Activated T-helper 1 cell treated with Interleukin-2 at 50 U/mL for 16 hours (primary cell): ENCODE measurements at regions not wholly inside any gene's neighbourhood (a gene's known extent, or its start where the extent isn't known, plus 50 kb on each side); places are given as distances from the start of the nearest gene placed in this dataset.
"Not testable (repeated sequence)": the region's sequence is repeated elsewhere in the genome, so short reads cannot be mapped to it uniquely, and the experiment has no call there.

Source experiments
- DNase-seq: peaks from one replicate; pipeline ENCODE4 v3.0.0-alpha.2; 2020; ENCODE audit warnings: low read depth

DNA sequence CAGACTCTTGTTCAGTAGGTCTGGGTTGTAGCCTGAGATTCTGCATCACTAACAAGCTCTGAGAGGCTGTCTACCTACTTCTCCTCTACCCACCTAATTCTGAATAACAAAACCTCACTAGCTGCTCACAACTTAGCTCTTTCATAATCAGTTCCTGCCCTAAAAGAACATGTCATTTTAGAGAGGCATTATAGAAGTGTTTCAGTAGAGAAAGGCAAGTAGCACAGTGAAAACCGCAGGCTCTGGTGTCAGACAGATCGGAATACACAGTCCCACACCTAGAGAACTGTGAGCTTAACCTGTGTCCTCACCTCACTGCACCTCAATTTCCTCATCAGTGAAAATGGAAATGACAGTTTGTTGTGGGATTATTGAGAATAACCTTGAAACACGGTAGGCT, 1337.6 kb upstream of the TENM4 start:
- no peak for DNase-seq

DNA sequence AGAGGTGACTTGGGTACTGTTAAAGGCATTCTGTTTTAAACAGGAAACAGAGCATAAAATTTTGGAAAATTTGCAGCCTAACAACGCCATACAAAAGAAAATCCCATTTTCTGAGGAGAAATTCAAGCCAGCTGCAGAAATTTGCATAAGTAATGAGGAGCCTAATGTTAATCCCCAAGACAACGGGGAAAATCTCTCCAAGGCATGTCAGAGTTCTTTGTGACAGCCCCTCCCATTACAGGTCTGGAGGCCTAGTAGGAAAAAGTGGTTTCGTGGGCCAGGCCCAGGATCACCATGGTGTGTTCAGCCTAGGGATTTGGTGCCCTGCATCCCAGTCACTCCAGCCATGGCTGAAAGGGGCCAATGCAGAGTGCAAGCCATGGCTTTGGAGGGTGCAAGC, 1333.1 kb upstream of the TENM4 start:
- DNase-seq, result no peak

DNA sequence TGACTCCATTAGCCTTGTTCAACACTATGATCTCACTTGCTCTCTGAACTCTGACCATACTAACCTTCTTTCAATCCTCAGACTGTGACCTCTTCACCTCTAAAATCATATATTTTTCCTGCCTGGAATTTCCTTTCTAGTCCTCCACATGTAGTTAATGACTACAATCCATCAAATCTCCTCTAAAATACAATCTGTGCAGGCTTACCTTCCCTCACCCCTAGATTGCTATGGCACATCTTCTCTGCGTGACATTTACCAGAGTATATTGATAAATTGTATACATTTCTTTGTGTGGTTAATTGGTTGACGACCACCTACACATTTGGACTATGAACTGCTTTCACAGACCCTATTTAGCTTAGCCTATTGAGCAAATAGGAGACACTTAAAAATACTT, 1330.2 kb upstream of the TENM4 start:
- DNase-seq, result no peak

DNA sequence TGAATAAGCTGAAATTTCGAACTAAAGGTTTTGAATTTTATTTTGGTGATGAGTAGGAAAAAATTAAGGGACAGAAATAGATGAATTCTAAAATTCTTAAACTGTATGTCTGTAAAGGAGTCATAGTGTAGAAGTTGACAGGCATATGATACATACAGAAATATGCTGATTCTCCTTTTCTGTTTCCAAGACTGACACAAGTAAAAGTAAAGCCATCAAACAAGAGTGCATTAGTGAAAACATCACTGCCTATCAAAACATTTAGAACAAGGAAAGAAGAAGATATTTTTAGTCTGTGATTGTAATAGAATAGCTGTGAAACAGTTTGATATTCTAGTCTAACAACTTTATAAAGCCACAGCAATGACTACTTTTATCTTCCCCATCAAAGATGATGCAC, 1318.0 kb upstream of the TENM4 start:
- no peak for DNase-seq

DNA sequence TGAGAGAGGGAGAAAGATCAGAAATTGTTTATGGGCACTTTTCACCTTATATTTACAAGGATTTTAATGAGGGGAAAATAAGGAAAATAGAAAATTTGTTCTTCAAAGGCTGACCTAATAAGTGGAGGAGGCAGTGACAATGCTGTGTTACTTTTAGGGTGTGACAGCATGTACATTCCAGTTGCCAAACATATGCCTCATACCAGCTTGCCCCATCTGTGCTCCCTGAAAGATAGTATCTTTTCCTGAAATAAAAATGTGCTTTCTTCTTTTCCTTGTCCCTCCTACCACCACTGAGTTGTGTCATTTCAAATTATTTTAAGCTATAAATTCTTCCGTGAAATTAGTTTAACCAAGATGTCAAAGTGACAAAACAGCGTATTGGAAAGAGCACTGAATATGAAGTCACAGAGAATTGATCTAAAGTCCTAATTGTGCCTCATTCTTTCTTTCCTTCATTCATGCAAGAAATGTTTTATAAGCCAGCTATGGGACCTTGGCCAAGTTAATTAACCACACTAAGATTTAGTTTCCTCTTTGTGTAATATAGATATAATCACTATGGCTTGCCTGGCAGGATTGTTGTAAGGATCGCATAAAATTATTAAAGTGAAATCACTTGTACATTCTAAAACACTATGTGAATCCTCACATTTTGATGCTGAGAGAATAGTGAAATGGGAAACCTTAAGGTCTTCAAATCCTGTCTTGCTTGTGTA, 1307.5 kb upstream of the TENM4 start:
- no peak for DNase-seq

DNA sequence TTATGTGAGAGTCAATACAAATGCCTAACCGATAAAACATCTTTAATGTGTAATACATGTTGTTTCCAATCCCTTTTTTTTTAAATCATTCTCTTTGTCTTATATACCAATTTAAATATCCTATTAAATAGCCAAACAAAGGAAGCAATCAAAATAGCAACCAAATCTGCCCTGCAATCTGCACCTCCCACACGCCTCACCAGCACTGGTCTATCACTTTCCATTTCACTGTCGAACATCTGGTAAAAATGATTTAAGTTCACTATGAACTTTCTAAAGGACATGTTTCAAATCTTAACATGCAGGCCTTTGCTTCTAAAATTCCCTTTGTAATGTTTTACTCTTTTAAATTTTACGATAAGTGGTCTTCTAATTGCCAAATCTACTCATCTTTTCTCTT, 1305.5 kb upstream of the TENM4 start:
- DNase-seq, result no peak

DNA sequence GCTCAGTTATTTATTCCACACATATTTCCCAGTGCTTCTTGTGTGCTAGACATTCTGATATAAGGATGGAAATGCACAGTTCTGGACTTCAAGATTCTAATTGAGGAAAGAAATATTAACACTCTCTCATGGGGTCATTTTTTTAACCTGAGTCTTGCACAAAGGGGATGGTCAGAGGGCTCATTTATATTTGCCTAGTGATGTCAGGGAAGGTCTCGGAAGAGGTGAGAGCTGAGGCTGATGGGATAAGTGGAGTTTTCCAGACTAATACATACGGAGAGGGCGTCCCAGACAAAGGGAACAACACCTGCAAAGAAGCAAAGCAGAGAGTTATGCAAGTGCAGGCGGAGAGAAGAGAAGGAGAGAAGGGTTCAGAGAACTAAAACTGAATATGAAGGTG, 1304.6 kb upstream of the TENM4 start:
- DNase-seq, result no peak

DNA sequence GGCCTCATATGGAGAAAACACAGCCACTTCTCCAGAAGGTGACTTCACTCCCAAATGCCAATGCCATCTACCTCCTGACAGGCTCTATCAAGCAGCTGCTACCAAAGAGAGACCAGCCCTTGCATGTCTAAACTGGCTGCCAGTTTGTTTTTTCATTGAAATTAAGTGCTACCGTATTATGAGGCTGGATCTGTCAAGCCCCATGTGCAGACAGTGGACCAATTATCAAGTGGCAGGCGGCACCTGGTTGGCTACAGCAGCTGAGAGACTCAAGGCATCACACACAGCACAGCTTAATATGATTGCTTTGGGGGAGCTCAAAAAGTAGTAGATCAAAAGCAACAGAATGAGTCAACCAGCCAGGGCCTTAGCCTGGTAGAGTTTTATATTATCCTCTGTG, 1293.0 kb upstream of the TENM4 start:
- no peak for DNase-seq

DNA sequence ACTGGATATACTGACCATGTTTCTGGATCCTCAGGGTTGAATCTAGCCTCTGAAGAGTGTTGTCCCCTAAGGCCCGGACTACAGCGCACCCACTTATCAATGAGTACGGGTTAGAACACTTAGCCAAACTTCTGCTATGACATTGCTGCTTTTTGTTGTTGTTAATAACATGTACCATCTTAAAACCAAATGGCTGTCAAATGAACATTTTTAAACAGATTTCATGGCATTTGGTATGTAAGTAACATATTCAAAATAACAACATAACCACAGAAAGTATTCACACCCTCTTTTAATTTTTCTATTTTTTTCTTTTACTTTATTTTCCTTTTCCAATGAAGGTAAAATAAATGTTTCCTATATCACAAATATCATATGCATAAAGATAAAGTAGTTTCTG, 1292.5 kb upstream of the TENM4 start:
- DNase-seq, result no peak

DNA sequence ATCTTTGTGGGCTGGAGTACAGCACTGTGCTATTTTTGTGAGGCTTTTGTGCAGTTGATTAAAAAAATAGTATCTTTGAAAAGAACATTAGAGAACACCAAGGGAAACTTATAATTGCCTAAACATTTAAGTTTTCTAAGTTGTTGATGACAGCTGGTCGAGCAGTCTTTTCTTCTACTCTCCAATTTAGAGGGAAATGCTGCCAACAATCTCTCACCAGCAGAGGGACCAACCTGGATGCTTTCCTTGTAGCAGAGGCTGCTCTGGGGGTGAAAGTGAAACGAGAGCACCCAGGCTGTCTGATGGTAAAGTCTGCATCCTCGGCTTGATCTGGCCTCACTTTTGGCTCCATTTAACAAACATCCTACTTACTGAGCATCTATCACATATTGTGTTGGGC, 1286.5 kb upstream of the TENM4 start:
- DNase-seq, result no peak

DNA sequence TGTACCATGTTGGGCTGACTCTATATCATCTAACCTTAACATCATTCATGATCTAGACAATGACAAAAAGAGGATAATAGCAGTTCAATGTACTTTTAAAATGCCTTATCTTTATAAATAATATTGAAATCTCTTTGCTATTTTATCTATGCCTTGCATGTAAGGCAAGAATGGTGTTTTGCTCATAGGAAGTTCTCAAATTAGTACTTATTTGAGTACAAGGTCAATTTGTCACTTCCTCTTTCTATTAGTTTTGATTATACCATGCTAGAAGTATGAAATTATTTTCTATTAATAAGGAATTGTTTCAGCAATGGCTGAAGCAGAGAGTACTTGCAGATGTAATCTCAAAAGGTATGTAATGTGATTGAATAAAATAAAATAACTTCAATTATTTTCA, 1285.4 kb upstream of the TENM4 start:
- DNase-seq, result no peak

DNA sequence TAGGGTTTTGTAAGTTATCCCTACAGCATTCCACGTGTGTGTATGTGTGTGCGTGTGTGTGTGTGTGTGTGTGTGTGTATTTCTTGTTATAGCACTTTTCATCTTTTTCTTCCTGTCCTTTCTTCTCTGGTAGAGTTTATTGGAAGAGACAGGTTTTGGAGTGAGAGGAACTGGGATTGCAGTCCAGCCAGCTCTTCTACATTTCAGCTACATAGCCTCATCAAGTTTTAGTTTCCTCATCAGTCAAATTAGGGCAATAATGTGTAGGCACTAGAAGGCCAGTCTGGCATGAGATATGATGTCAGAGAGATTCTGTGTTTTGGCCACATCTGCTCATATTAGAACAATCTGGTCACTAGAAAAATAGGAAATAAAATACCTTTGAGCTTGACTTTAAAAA, 1283.5 kb upstream of the TENM4 start:
- DNase-seq, result no peak

DNA sequence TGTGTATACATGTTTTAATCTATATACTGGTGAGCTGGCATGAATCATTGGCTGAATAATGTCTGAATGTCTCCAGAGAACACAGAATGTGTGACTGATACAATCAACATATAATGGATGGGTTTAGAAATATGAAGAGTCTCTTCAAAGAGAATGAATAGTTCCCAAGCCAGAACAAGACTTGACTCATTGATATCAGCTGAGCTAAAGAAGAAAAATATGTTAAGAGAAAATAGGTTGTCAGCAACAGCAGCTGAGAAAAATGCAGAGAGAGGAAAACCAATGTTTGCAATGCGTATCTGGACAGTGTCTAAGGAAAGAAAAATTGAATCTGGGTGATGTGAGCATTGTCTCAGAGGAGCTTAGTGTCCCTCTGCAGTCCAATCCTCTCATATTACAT, 1281.8 kb upstream of the TENM4 start:
- DNase-seq, result no peak

DNA sequence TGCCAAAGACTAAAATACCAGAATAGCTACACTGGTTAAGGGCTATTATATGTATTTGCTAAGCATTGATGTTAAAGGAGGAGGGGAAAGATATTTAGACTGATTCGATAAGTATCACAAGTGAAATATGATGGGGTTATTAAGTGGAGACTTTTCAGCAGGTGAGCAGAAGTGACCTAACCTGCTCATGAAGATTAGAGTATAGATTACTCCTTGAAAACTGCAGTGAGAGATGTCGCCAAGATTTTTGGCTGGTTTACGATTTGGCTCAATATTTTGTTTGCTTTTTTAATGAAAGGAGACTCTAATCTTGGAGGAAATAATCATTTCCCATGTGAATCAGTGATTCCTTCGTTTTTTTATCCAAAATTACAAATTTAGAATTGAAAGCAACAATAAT, 1279.5 kb upstream of the TENM4 start:
- no peak for DNase-seq

DNA sequence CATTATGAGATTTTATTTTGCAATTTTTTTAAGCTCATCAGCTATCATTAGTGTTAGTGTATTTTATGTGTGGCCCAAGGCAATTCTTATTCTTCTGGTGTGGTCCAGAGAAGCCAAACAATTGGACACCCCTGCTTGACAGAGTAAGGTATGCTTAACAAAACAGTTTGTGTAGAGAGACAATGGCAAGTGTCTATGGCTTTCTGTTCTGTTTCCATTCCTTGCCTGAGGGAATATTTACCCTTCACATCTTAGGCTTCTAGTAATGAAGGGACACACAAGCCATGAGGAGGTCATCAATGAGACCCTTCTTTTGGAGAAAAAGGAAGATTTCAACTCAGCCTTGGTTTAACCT, 1278.4 kb upstream of the TENM4 start:
- no peak for DNase-seq

DNA sequence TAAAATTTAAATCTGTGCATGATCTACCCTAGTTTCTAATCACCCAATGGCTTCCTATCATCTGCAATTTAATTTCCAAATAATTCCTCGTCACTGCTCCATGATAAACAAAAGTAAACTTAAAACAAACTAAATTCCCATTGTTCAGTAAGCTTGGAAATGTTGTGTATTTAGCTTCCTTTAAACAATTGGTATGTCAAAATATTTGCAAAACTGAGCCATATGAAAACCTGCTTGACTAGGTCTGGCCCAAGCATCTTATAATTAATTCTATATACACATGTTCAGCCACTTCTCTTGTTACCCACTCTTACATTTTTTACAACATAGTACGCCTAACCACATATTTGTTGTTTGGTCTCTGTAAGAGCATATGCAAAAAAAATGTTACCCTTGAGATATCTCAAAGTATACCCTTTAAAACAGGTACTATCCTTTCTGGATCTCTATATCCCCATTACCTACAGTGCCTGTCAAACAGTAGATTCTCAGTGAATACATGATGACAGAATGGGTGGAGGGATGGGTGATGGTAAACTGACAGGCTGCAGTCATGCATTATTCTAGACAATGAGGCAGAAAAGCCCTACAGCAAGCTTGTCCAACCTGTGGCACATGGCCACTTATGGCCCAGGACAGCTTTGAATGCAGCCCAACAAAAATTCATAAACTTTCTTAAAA, 1277.9 kb upstream of the TENM4 start:
- DNase-seq, result no peak

DNA sequence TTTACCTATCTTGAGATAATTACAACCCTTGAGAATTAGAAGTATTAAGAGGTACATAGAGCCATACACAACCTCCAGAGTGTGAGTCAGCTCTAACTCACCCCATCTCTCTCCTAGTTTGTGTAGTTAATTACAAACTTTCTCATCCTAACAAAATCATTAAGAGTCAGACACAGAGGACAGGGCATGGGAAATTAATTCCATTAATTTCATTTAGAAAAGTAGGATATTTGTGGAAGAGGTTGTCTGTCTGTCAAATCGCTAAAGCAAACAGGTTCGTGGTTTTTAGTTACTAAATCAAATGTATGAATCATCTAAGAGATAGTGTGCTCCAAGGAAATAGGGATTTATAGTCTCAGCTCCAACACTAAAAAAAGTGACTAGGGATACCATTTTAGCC, 1261.4 kb upstream of the TENM4 start:
- no peak for DNase-seq

DNA sequence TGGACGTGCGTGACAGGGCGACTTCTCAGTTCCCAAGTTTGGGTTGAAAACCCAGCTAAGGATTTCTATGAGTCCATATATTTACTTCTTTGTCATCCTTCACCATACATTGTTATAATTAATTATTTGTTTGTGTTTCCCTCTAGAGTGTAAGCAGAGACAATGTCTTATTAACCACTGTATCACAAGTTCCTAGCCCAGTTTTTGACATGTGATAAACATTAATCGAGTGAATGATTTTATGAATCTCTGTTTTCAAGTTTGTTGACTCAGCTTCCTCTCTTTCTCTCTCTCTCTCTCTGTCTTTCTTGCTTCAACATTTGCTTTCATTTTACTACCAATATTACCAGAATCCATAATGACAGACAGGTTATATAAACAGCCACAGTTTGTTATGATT, 1259.6 kb upstream of the TENM4 start:
- DNase-seq, result no peak

DNA sequence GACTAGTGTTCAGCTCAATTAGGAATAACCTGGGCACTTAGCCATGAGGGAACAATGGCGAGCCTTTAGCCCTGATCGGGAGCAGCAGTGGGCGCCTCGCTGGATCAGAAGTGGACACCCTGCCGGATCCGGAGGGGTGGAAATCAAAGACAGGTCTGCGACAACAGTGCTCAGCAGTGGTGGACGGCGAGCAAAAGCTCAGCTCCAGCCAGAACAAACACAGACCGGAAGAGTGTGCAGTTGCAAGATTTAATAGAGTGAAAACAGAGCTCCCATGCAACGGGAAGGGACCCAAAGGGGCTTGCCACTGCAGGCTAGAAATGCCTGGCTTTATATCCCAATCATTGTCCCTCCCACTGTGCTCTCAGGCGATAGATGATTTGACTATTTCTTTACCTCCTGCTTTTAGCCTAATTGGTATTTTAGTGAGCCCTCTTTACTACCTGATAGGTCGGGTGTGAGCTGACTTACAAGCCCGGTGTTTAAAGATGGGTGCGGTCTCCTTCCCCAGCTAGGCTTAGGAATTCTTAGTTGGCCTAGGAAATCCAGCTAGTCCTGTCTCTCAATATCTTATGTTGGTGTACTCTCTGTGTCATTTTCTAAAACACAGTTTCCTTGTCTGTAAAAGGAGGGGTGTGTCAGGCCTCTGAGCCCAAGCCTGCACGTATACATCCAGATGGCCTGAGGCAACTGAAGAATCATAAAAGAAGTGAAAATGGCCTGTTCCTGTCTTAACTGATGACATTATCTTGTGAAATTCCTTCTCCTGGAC, 1258.8 kb upstream of the TENM4 start:
- not testable (repeated sequence) for DNase-seq

DNA sequence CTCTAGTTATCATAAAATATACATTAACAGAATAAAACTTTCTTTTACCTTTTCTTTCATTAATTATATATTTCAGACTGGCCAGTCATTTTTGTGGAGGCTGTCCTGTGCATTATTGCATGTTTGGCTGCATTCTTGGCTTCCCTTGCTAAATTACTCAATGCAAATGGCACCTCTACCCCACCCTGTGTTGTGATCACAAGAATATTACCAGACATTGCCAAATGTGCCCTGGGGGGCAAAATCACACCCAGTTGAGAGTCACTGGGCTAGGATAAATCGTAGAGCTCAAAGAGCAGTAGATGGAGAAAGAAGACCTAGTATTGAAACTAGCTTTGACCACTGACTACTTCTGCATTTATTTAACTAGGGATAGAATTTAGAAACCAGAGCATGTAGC, 1257.8 kb upstream of the TENM4 start:
- no peak for DNase-seq

DNA sequence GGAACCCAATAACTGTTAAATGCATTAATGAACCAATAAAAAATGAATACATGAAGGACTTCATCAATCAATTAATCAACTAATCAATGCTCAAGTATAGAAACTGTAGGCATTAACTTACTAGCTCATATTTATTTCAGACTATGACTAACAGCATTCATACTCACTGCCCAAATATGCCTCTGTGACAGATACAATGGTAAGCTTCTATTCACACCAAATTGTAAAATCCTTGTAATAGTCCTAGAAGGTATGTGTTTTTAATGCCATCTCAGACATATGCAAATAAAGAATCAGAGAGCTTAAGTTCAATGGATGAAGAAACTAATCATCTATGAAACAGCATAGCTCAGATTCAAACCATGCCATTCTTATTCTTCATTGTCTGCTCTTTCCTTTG, 1253.6 kb upstream of the TENM4 start:
- DNase-seq, result no peak

DNA sequence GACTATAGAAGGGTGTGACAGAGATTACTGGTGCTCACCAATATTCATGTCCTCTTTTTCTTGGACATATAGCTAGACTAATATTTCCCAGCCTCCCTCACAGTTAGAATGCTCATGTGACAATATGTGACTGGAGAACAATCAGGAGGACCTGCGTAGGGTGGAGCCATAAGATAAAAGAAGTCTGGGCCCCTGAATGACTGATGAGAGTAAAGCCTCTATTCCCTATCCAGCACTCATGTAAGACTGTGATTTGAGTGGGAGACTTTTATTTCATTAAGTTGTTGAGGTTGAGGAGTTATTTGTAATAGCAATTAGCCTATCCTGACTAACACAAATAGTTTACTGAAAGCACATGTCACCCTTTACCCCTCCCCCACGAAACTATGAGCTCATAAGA, 1247.1 kb upstream of the TENM4 start:
- DNase-seq, result no peak

DNA sequence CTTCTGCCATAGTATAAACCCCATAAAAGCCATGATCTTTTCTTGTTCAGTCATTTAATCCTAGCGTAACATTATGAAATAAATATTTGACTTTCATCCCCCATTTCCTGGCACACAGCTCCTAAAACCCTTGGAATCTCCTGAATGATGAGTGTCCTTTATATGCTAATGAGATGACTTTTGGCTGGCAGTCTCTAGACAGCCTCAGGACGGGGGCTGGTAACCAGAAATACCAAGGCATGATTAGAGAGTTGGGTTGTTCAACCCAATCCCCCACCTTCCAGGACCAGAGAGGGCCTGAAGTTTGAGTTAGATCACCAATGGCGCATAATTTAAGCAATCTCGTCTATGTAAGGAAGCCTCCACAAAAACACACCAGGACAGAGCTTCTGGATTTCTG, 1246.1 kb upstream of the TENM4 start:
- no peak for DNase-seq

DNA sequence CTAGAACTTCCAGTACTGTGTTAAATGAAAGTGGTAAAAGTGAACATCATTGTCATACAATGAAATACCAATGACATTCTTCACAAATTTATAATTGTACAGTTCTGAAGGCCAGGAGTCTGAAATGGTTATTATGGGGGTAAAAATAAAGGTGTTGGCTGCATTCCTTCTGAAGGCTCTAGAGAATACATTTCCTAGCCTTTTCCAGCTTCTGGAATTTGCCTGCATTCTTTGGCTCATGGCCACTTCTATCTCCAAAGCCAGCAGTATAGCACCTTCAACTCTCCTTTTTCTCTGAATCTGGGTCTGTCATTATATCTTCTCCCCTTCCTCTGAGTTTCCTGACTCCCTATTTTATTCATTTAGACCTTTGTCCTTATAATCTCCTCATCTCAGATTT, 1232.7 kb upstream of the TENM4 start:
- DNase-seq, result no peak
